A673 (cell line): ENCODE measurements at regions not wholly inside any gene's neighbourhood (a gene's known extent, or its start where the extent isn't known, plus 50 kb on each side); places are given as distances from the start of the nearest gene placed in this dataset.

ENCODE experiments used
- BruUV-seq: library from RNA; stranded (reverse); fragments of 400-500 nt; replicated peaks from 2 replicates; lab custom pipeline; 2021; lab: Mats Ljungman, UMichigan
- CTCF ChIA-PET: fragments of 300-600 bp; sonication (Branson Sonifier 250); formaldehyde crosslinking; loops from one replicate; lab custom pipeline; 2022; ENCODE audit warnings: antibody characterized with exemption; lab: Charles Lee
- POLR2A ChIA-PET: fragments of 300-600 bp; sonication (Branson Sonifier 250); formaldehyde crosslinking; loops from one replicate; lab custom pipeline; 2022; ENCODE audit warnings: antibody characterized with exemption; ENCODE audit not compliant: low non-redundant PET; lab: Charles Lee
- DNase-seq: peaks from one replicate; pipeline ENCODE4 v3.0.0-alpha.2; 2015; ENCODE audit warnings: low spot score
- H3K27ac ChIP-seq: fragments of 200-600 bp; sonication (generic); 2 replicates; pipeline ENCODE4 v1.5.1; 2016; ENCODE audit warnings: mixed run types, low read depth, mild to moderate bottlenecking, mixed read lengths, antibody characterized with exemption, low read length; ENCODE audit not compliant: poor library complexity, severe bottlenecking
- H3K27me3 ChIP-seq: fragments of 200-600 bp; sonication (generic); replicated peaks from 2 replicates; pipeline ENCODE4 v1.6.1; 2017; ENCODE audit warnings: mixed run types, low read depth, mild to moderate bottlenecking, mixed read lengths, antibody characterized with exemption, low read length; ENCODE audit not compliant: insufficient read depth, poor library complexity
- H3K36me3 ChIP-seq: fragments of 200-600 bp; sonication (generic); 2 replicates; pipeline ENCODE4 v1.6.1; 2016; ENCODE audit warnings: mixed run types, mild to moderate bottlenecking, mixed read lengths, antibody characterized with exemption, low read length; ENCODE audit not compliant: insufficient read depth, poor library complexity, severe bottlenecking
- H3K4me1 ChIP-seq: fragments of 200-600 bp; sonication (generic); 2 replicates; pipeline ENCODE4 v1.6.1; 2017; ENCODE audit warnings: mixed run types, mild to moderate bottlenecking, mixed read lengths, antibody characterized with exemption, low read length; ENCODE audit not compliant: insufficient read depth, poor library complexity, severe bottlenecking
- H3K4me3 ChIP-seq: fragments of 200-600 bp; sonication (generic); 2 replicates; pipeline ENCODE4 v1.5.1; 2016; ENCODE audit warnings: low read depth, mixed run types, mild to moderate bottlenecking, mixed read lengths, low read length; ENCODE audit not compliant: poor library complexity, severe bottlenecking
- H3K9me3 ChIP-seq: fragments of 200-600 bp; sonication (generic); 2 replicates; pipeline ENCODE4 v1.6.1; 2016; ENCODE audit warnings: mixed run types, low read depth, mild to moderate bottlenecking, mixed read lengths, antibody characterized with exemption, low read length; ENCODE audit not compliant: poor library complexity, severe bottlenecking
- CTCF ChIP-seq: fragments of 300-800, 200-600 bp; sonication (generic); conservative IDR thresholded peaks from 2 replicates; pipeline ENCODE4 v1.5.1; 2017; ENCODE audit warnings: low read depth, mild to moderate bottlenecking, antibody characterized with exemption, low read length, moderate library complexity, mixed read lengths
- EZH2 ChIP-seq: fragments of 200-600 bp; sonication (generic); IDR thresholded peaks from 2 replicates; pipeline ENCODE4 v1.6.1; 2017; ENCODE audit warnings: borderline replicate concordance, low read depth, mild to moderate bottlenecking, mixed read lengths, antibody characterized with exemption, low read length; ENCODE audit not compliant: poor library complexity, severe bottlenecking
- intact Hi-C: fragments of 100-400 bp; cut with micrococcal nuclease; formaldehyde crosslinking; loops from one replicate; pipeline ENCODE4 v1.10.0; 2022; ENCODE audit not compliant: unreplicated experiment

GRCh38 chr3:193879864-193880242 is 256.1 kb upstream of the HES1 start:
- POLR2A ChIA-PET = no interaction called here
- CTCF ChIA-PET = no interaction called here
- H3K27ac ChIP-seq = no peak overlapping the region
- no peak for DNase-seq
- BruUV-seq = no TSS peak
- H3K36me3 ChIP-seq = no peaks in the 10 kb centered on the region
- TF ChIP-seq EZH2 (no peak), CTCF (no peak)
- intact Hi-C loops = no loop called here
- no peaks in the 10 kb centered on the region for H3K9me3 ChIP-seq
- H3K4me3 ChIP-seq = no peak overlapping the region
- peaks cover 6% of the 10 kb centered on the region for H3K4me1 ChIP-seq
- no peaks in the 10 kb centered on the region for H3K27me3 ChIP-seq

- BruUV-seq = no TSS peak
- Histone ChIP-seq H3K36me3 (no peaks in the 10 kb centered on the region), H3K9me3 (no peaks in the 10 kb centered on the region), H3K27me3 (no peaks in the 10 kb centered on the region), H3K4me3 (no peak overlapping the region), H3K4me1 (peaks cover 6% of the 10 kb centered on the region), H3K27ac (no peak overlapping the region)
- DNase-seq = no peak
- intact Hi-C loops = no loop called here
- TF ChIP-seq CTCF = no peak
- TF ChIP-seq EZH2 = no peak
- POLR2A ChIA-PET = interaction anchor here (0.6 kb wide), 1 partner anchor 278 kb away, joined by 5 read pairs; no protein-coding TSS in a partner anchor
- CTCF ChIA-PET = no interaction called here
These were observed 253.9 kb upstream of the HES1 start for GRCh38 chr3:193882091-193882490.

GRCh38 chr3:193883551-193883950 is 252.4 kb upstream of the HES1 start:
- Histone ChIP-seq H3K9me3 (no peaks in the 10 kb centered on the region), H3K27ac (no peak overlapping the region), H3K36me3 (no peaks in the 10 kb centered on the region), H3K4me3 (no peak overlapping the region), H3K4me1 (no peaks in the 10 kb centered on the region), H3K27me3 (no peaks in the 10 kb centered on the region)
- CTCF ChIA-PET = no interaction called here
- BruUV-seq = no TSS peak
- intact Hi-C loops = no loop called here
- DNase-seq = no peak
- no peak for TF ChIP-seq EZH2
- POLR2A ChIA-PET = no interaction called here

- no peaks in the 10 kb centered on the region for H3K9me3 ChIP-seq
- intact Hi-C loops = no loop called here
- TF ChIP-seq CTCF (no peak), EZH2 (no peak)
- H3K27me3 ChIP-seq = no peaks in the 10 kb centered on the region
- DNase-seq = no peak
- H3K27ac ChIP-seq = no peak overlapping the region
- no peaks in the 10 kb centered on the region for H3K36me3 ChIP-seq
- no peaks in the 10 kb centered on the region for H3K4me1 ChIP-seq
- ChIA-PET POLR2A (no interaction called here), CTCF (no interaction called here)
- no TSS peak for BruUV-seq
- no peak overlapping the region for H3K4me3 ChIP-seq
These were observed 251.9 kb upstream of the HES1 start for GRCh38 chr3:193884027-193884426.
